ENCODE measurements at regions not wholly inside any gene's neighbourhood (a gene's known extent, or its start where the extent isn't known, plus 50 kb on each side); places are given as distances from the start of the nearest gene placed in this dataset.
"Not testable (repeated sequence)": the region's sequence is repeated elsewhere in the genome, so short reads cannot be mapped to it uniquely, and the experiment has no call there.

GRCh38 chr6:157748839-157749571, 74.0 kb upstream of the SNX9 start:
- no peak overlapping the region for H3K27ac ChIP-seq
- no peak overlapping the region for H3K4me3 ChIP-seq (ENCODE audit: low read depth, low read length)
- no peak for DNase-seq
- in situ Hi-C loops (cut with HindIII; ENCODE audit: low pct_ligation_motif_present, low sequenced_read_pairs): no loop called here
- TF ChIP-seq CTCF (IDR thresholded peaks at IDR 0.05; ENCODE audit: low read depth, low read length, missing control alignments): no peak
- H3K36me3 ChIP-seq (replicated peaks): no peaks in the 10 kb centered on the region
- H3K27me3 ChIP-seq (replicated peaks): no peaks in the 10 kb centered on the region

GRCh38 chr6:157750973-157751372, 72.1 kb upstream of the SNX9 start:
- in situ Hi-C loops (cut with HindIII; ENCODE audit: low pct_ligation_motif_present, low sequenced_read_pairs); H3K36me3 ChIP-seq (replicated peaks); H3K4me3 ChIP-seq (ENCODE audit: low read depth, low read length); H3K27ac ChIP-seq; DNase-seq; H3K27me3 ChIP-seq (replicated peaks): not testable (repeated sequence)

- no peak for TF ChIP-seq CTCF (IDR thresholded peaks at IDR 0.05; ENCODE audit: low read depth, low read length, missing control alignments)
- H3K4me3 ChIP-seq (ENCODE audit: low read depth, low read length): no peak overlapping the region
- no peak for DNase-seq
- H3K27ac ChIP-seq: no peak overlapping the region
- H3K36me3 ChIP-seq (replicated peaks): no peaks in the 10 kb centered on the region
- in situ Hi-C loops (cut with HindIII; ENCODE audit: low pct_ligation_motif_present, low sequenced_read_pairs): no loop called here
- H3K27me3 ChIP-seq (replicated peaks): no peaks in the 10 kb centered on the region
Measured at GRCh38 chr6:157751547-157752200, 71.4 kb upstream of the SNX9 start.

GRCh38 chr6:157752879-157753278, 70.2 kb upstream of the SNX9 start:
- H3K27ac ChIP-seq; H3K4me3 ChIP-seq (ENCODE audit: low read depth, low read length); DNase-seq; in situ Hi-C loops (cut with HindIII; ENCODE audit: low pct_ligation_motif_present, low sequenced_read_pairs); H3K27me3 ChIP-seq (replicated peaks); H3K36me3 ChIP-seq (replicated peaks): not testable (repeated sequence)

- in situ Hi-C loops (cut with HindIII; ENCODE audit: low pct_ligation_motif_present, low sequenced_read_pairs): no loop called here
- no peak for DNase-seq
- no peak for TF ChIP-seq CTCF (IDR thresholded peaks at IDR 0.05; ENCODE audit: low read depth, low read length, missing control alignments)
- H3K27me3 ChIP-seq (replicated peaks): no peaks in the 10 kb centered on the region
- H3K36me3 ChIP-seq (replicated peaks): no peaks in the 10 kb centered on the region
- H3K27ac ChIP-seq: no peak overlapping the region
- no peak overlapping the region for H3K4me3 ChIP-seq (ENCODE audit: low read depth, low read length)
Measured at GRCh38 chr6:157753291-157753690, 69.8 kb upstream of the SNX9 start.

GRCh38 chr6:157753801-157754200, 69.2 kb upstream of the SNX9 start:
- in situ Hi-C loops (cut with HindIII; ENCODE audit: low pct_ligation_motif_present, low sequenced_read_pairs); DNase-seq; H3K4me3 ChIP-seq (ENCODE audit: low read depth, low read length); H3K36me3 ChIP-seq (replicated peaks); H3K27me3 ChIP-seq (replicated peaks); H3K27ac ChIP-seq: not testable (repeated sequence)

GRCh38 chr6:157754351-157754750, 68.7 kb upstream of the SNX9 start:
- no peak overlapping the region for H3K4me3 ChIP-seq (ENCODE audit: low read depth, low read length)
- in situ Hi-C loops (cut with HindIII; ENCODE audit: low pct_ligation_motif_present, low sequenced_read_pairs): no loop called here
- no peak for DNase-seq
- no peak overlapping the region for H3K27ac ChIP-seq
- H3K27me3 ChIP-seq (replicated peaks): no peaks in the 10 kb centered on the region
- H3K36me3 ChIP-seq (replicated peaks): no peaks in the 10 kb centered on the region
- no peak for TF ChIP-seq CTCF (IDR thresholded peaks at IDR 0.05; ENCODE audit: low read depth, low read length, missing control alignments)
